K562 (cell line): ENCODE measurements at regions not wholly inside any gene's neighbourhood (a gene's known extent, or its start where the extent isn't known, plus 50 kb on each side); places are given as distances from the start of the nearest gene placed in this dataset.

Experiments used
- DACH1 ChIP-seq: fragments of 450-650 bp; IDR thresholded peaks from 2 replicates; pipeline ENCODE4 v1.6.1; 2018; ENCODE audit not compliant: partially characterized antibody
- E2F8 ChIP-seq: fragments of 450-650 bp; IDR thresholded peaks from 2 replicates; pipeline ENCODE4 v1.7.1; 2018; ENCODE audit warnings: mild to moderate bottlenecking, low read depth; ENCODE audit not compliant: partially characterized antibody
- ETV6 ChIP-seq, 3 experiments: fragments of 150-350 bp in 1 of 3; sonication (generic) in 1 of 3; formaldehyde crosslinking in 1 of 3; IDR thresholded peaks; 2 replicates each; pipeline versions ENCODE4 v1.6.1 to v1.8.0; 2014 to 2022; ENCODE audit warnings: borderline replicate concordance in 2 of 3, low read depth in 2 of 3, antibody characterized with exemption in 1 of 3, low read length in 1 of 3, mild to moderate bottlenecking in 1 of 3, missing genetic modification reagents in 1 of 3
- GABPB2 ChIP-seq: fragments of 250-450 bp; sonication (Bioruptor Pico); conservative IDR thresholded peaks from 2 replicates; pipeline ENCODE4 v1.5.1; 2021; ENCODE audit warnings: mild to moderate bottlenecking
- HDAC3 ChIP-seq: fragments of 450-650 bp; IDR thresholded peaks from 2 replicates; pipeline ENCODE4 v1.6.1; 2018; ENCODE audit warnings: borderline replicate concordance, mild to moderate bottlenecking, moderate library complexity; ENCODE audit not compliant: partially characterized antibody
- KDM5B ChIP-seq: fragments of 200-600 bp; sonication (generic); IDR thresholded peaks from 2 replicates; pipeline ENCODE4 v1.6.1; 2012; ENCODE audit warnings: low read depth, mild to moderate bottlenecking, moderate library complexity, low read length, control low read depth, inconsistent platforms; ENCODE audit not compliant: insufficient replicate concordance
- LARP7 ChIP-seq: fragments of 450-650 bp; IDR thresholded peaks from 2 replicates; pipeline ENCODE4 v1.6.1; 2016
- MLX ChIP-seq, 2 experiments: fragments of 450-650 bp in 1 of 2; sonication (generic) in 1 of 2; formaldehyde crosslinking; conservative IDR thresholded peaks; 2 replicates each; pipeline versions ENCODE4 v1.4.0 to v1.8.1; 2020 to 2022; ENCODE audit warnings: mild to moderate bottlenecking in 1 of 2, missing genetic modification reagents in 1 of 2
- PHB ChIP-seq: fragments of 250-450 bp; sonication (Bioruptor Pico); IDR thresholded peaks from 2 replicates; pipeline ENCODE4 v1.5.0; 2021
- PHB2 ChIP-seq: fragments of 450-650 bp; IDR thresholded peaks from 2 replicates; pipeline ENCODE4 v1.6.1; 2017; ENCODE audit warnings: low read depth
- POLR2A ChIP-seq: fragments of 450-650 bp; conservative IDR thresholded peaks from 2 replicates; pipeline ENCODE4 v1.6.1; 2016
- POLR2G ChIP-seq: fragments of 200-400 bp; formaldehyde crosslinking; IDR thresholded peaks from 2 replicates; pipeline ENCODE4 v1.6.1; 2017; ENCODE audit warnings: low read depth, mild to moderate bottlenecking, antibody characterized with exemption, low read length, moderate library complexity
- PTBP1 ChIP-seq: fragments of 200-400 bp; formaldehyde crosslinking; IDR thresholded peaks from 2 replicates; pipeline ENCODE4 v1.6.1; 2017; ENCODE audit warnings: low read depth, low read length
- RBM15 ChIP-seq: fragments of 200-400 bp; formaldehyde crosslinking; IDR thresholded peaks from 2 replicates; pipeline ENCODE4 v1.6.1; 2018; ENCODE audit warnings: mild to moderate bottlenecking, low read length, moderate library complexity; ENCODE audit not compliant: insufficient read depth
- RBM22 ChIP-seq: fragments of 200-400 bp; formaldehyde crosslinking; IDR thresholded peaks from 2 replicates; pipeline ENCODE4 v1.6.1; 2018; ENCODE audit warnings: low read length, low read depth; ENCODE audit not compliant: poor library complexity, severe bottlenecking
- SMAD3 ChIP-seq: fragments of 450-650 bp; formaldehyde crosslinking; conservative IDR thresholded peaks from 2 replicates; pipeline ENCODE4 v1.4.0; 2020; ENCODE audit warnings: mild to moderate bottlenecking
- SMARCA4 ChIP-seq: fragments of 450-650 bp; IDR thresholded peaks from 2 replicates; pipeline ENCODE4 v1.6.1; 2016
- STAT5B ChIP-seq: fragments of 250-450 bp; sonication (Bioruptor Pico); IDR thresholded peaks from 2 replicates; pipeline ENCODE4 v1.8.0; 2021; ENCODE audit warnings: mild to moderate bottlenecking, inconsistent platforms
- TCF15 ChIP-seq: fragments of 250-450 bp; sonication (Bioruptor Pico); IDR thresholded peaks from 2 replicates; pipeline ENCODE4 v1.8.0; 2022; ENCODE audit warnings: moderate library complexity, mild to moderate bottlenecking, inconsistent platforms
- TCF7L2 ChIP-seq: fragments of 150-350 bp; IDR thresholded peaks from 2 replicates; pipeline ENCODE4 v1.6.1; 2016; ENCODE audit warnings: low read depth, mild to moderate bottlenecking, low read length, moderate library complexity
- ZNF165 ChIP-seq: fragments of 250-450 bp; sonication (Bioruptor Pico); IDR thresholded peaks from 2 replicates; pipeline ENCODE4 v1.4.0; 2020; ENCODE audit warnings: borderline replicate concordance
- ZNF217 ChIP-seq: sonication (generic); formaldehyde crosslinking; IDR thresholded peaks from 2 replicates; pipeline ENCODE4 v1.8.0; 2022; ENCODE audit warnings: mild to moderate bottlenecking, missing genetic modification reagents
- ZNF398 ChIP-seq: fragments of 250-450 bp; sonication (Bioruptor Pico); IDR thresholded peaks from 2 replicates; pipeline ENCODE4 v1.8.0; 2021; ENCODE audit warnings: moderate library complexity, mild to moderate bottlenecking, inconsistent platforms

GRCh38 chr9:129495620-129496472 lies 125.1 kb downstream of the C9orf50 start (continued):
- TF ChIP-seq RBM22 (peak; percentile 43), POLR2A (peak; percentile 41; the same call in 1 of the 2 replicates), GABPB2 (no peak), KDM5B (no peak), SMARCA4 (no peak), PHB (CRISPR knock-in tag) (no peak), MLX (CRISPR knock-in tag; conservative IDR thresholded peaks at IDR 0.05) (no peak), ZNF217 (CRISPR knock-in tag) (no peak), RBM15 (no peak), ZNF398 (no peak), POLR2G (peak; percentile 50; the same call in 1 of the 2 replicates), TCF15 (no peak), DACH1 (no peak), HDAC3 (no peak), TCF7L2 (no peak), SMAD3 (CRISPR knock-in tag) (no peak), STAT5B (CRISPR knock-in tag) (no peak), ETV6 (IDR thresholded peaks at IDR 0.05; ENCODE audit: borderline replicate concordance in 1 of 2, low read depth in 2 of 2, low read length in 1 of 2) (no peak; a peak in 1 of 4 replicates), ETV6 (CRISPR knock-in tag; IDR thresholded peaks at IDR 0.05; ENCODE audit: borderline replicate concordance) (no peak), ZNF165 (CRISPR knock-in tag) (no peak), PHB2 (no peak), LARP7 (no peak), PTBP1 (no peak), E2F8 (peak; percentile 59)
